ENCODE measurements at regions not wholly inside any gene's neighbourhood (a gene's known extent, or its start where the extent isn't known, plus 50 kb on each side); places are given as distances from the start of the nearest gene placed in this dataset.
A peak's percentile ranks its signal among the peaks of the same experiment; 100 is the strongest.
"Not testable (repeated sequence)": the region's sequence is repeated elsewhere in the genome, so short reads cannot be mapped to it uniquely, and the experiment has no call there.

DNA sequence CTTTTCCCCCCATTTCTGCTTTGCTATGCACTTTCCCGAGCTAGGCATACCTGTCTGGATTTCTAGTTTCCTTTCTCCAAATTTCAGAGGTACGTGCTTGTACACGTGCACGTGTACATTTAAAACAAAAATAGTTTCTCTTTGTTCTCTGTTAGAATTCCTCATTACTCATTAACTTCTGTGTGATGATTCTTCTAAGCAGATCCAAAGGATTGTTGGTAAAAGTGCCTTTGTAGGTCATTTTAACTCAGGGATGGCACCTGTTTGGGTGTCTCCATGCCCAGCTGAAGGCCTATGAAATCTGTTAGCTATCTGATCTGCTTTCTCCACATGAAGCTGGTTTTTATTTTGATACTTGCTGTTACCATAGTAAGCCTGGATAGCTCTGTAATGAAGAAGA is 264.3 kb downstream of the LPIN1 start:
- Histone ChIP-seq H3K36me3 (no peaks in the 10 kb centered on the region), H3K9me3 (no peaks in the 10 kb centered on the region), H3K27ac (no peak overlapping the region), H3K27me3 (no peaks in the 10 kb centered on the region), H3K4me1 (peaks cover 5% of the 10 kb centered on the region), H3K4me3 (no peak overlapping the region)
- intact Hi-C loops (cut with DNase I): no loop called here
- DNase-seq (no peak), ATAC-seq (no peak)
- TF ChIP-seq, protein P1, sequence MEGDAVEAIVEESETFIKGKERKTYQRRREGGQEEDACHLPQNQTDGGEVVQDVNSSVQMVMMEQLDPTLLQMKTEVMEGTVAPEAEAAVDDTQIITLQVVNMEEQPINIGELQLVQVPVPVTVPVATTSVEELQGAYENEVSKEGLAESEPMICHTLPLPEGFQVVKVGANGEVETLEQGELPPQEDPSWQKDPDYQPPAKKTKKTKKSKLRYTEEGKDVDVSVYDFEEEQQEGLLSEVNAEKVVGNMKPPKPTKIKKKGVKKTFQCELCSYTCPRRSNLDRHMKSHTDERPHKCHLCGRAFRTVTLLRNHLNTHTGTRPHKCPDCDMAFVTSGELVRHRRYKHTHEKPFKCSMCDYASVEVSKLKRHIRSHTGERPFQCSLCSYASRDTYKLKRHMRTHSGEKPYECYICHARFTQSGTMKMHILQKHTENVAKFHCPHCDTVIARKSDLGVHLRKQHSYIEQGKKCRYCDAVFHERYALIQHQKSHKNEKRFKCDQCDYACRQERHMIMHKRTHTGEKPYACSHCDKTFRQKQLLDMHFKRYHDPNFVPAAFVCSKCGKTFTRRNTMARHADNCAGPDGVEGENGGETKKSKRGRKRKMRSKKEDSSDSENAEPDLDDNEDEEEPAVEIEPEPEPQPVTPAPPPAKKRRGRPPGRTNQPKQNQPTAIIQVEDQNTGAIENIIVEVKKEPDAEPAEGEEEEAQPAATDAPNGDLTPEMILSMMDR (IDR thresholded peaks at IDR 0.05): no peak

DNA sequence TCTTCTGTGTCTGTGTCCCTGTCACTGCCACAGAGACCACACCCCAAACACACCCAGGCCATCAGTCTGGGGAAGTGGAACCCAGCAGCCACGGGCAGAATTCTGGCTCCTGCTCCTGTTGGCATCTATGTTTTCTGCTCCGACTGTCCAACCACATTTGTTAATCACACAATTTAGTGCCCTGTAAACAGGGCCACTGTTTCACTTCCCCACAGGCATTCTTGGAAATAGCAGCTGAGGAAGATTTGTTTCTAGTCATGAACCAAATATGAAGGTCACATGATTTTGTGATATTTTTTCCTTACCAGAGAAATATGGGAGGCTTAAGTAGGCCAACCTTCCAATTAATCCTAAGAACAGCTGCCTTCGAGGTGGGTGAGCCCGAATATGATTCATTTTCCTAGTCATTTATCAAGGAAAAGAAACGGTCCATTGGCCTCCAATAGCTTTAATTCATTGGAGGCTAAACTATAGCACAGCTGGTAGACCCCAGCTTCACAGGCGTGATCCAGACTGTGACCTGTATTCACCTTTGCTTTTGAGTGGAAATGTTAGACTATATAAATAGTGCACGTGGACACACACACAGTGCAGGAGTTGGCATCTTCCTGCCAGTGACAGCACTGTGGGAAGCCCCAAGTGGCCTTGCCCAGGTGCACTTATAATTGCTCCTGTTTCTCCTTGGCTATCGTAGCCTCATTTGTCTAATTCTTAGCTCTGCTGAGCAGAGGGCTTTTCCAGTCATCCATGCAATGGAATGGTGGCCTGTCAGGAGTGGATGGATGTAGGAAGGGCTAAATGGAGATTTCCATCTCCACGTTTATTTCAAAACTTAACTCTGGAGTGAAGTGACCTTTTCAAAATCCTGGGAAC is 267.9 kb downstream of the LPIN1 start:
- Histone ChIP-seq H3K27ac (no peak overlapping the region), H3K4me1 (no peaks in the 10 kb centered on the region), H3K27me3 (no peaks in the 10 kb centered on the region), H3K4me3 (no peak overlapping the region), H3K9me3 (no peaks in the 10 kb centered on the region), H3K36me3 (no peaks in the 10 kb centered on the region)
- TF ChIP-seq, protein P1 (IDR thresholded peaks at IDR 0.05): no peak
- DNase-seq (no peak), ATAC-seq (peak; percentile 77)
- intact Hi-C loops (cut with DNase I): no loop called here

DNA sequence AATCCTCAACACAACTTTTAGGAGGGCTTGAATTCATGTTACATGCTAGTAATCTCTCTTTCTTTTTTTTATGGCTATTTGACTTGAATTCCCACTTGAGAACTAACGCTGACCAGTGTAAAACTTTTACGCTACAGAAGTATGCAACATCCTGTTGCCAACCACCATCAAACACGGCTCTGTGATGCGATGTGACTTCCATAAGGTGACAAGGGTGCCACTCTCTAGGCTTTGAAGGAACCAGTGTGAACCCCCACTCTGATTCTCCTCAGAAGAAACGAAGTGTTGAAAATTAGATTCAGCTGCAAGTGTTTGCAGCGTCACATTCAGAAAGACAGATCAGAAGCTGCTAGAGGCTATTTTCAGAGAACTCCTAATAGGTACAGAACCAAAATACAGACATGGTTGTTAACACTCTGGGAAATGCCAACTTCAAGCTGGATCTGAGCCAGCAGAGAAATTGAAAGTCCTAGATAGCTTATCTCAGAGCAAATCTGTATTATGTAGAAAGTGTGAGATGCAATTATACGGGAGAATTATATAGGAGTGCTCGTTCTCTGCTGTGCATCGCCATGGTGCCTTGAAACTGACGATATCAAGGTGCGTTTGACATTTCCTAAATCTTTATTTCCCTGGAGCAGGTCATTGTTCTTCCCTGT is 271.2 kb downstream of the LPIN1 start:
- intact Hi-C loops (cut with DNase I): no loop called here
- Histone ChIP-seq H3K27ac (no peak overlapping the region), H3K4me3 (no peak overlapping the region), H3K4me1 (no peaks in the 10 kb centered on the region), H3K36me3 (no peaks in the 10 kb centered on the region), H3K9me3 (peaks cover 9% of the 10 kb centered on the region), H3K27me3 (no peaks in the 10 kb centered on the region)
- no peak for DNase-seq
- TF ChIP-seq, protein P1 (IDR thresholded peaks at IDR 0.05): no peak
- no peak for ATAC-seq

DNA sequence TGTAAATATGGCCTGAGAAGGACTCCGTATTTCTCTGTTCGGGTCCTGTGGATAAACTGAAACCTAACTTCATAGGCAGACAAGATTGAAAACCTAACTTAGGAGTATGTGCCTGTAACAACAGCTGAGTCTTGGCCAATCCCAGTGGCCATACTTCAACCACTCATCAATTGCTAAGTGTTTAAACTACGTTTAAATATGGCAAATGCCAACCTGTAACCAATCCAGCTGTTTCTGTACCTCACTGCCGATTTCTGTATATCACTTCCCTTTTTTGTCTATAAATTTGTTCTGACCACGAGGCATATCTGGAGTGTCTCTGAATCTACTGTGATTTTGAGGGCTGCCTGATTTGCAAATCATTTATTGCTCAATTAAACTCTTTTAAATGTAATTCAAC is 272.3 kb downstream of the LPIN1 start:
- H3K4me1 ChIP-seq; intact Hi-C loops (cut with DNase I); H3K4me3 ChIP-seq; H3K27me3 ChIP-seq; ATAC-seq; H3K36me3 ChIP-seq; H3K9me3 ChIP-seq; H3K27ac ChIP-seq; DNase-seq: not testable (repeated sequence)

DNA sequence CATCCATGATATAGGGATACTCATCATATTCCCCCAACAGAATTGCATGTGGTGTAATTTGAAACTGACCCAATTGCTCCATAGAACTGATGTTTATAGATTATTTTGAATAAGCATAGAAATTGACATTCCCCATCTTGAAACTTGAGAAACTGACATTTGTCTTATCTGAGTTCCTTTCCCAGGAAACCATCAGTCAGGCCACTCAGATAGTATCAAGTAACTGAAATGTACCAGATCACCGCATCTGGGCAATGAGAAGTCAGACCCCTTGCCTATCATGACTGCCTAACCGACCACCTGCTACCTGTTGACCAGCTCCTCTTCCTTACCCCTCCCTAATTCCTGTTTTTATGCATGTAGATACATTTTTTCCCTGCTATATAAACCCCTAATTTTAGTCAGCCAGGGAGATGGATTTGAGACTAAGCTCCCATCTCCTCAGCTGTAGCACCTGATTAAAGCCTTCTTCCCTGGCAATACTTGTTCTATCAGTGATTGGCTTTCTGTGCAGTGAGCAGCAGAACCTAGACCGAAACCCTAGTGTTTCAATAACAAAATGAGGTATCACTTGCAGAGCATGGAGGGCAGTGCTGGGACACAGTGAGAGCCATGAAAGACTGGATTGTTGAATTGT is 274.5 kb downstream of the LPIN1 start:
- no peak for DNase-seq
- TF ChIP-seq, protein P1 (IDR thresholded peaks at IDR 0.05): no peak
- no peak for ATAC-seq
- H3K9me3 ChIP-seq: peaks cover 9% of the 10 kb centered on the region
- no peaks in the 10 kb centered on the region for H3K4me1 ChIP-seq
- no peaks in the 10 kb centered on the region for H3K27me3 ChIP-seq
- no peak overlapping the region for H3K4me3 ChIP-seq
- no peaks in the 10 kb centered on the region for H3K36me3 ChIP-seq
- H3K27ac ChIP-seq: no peak overlapping the region
- intact Hi-C loops (cut with DNase I): no loop called here

DNA sequence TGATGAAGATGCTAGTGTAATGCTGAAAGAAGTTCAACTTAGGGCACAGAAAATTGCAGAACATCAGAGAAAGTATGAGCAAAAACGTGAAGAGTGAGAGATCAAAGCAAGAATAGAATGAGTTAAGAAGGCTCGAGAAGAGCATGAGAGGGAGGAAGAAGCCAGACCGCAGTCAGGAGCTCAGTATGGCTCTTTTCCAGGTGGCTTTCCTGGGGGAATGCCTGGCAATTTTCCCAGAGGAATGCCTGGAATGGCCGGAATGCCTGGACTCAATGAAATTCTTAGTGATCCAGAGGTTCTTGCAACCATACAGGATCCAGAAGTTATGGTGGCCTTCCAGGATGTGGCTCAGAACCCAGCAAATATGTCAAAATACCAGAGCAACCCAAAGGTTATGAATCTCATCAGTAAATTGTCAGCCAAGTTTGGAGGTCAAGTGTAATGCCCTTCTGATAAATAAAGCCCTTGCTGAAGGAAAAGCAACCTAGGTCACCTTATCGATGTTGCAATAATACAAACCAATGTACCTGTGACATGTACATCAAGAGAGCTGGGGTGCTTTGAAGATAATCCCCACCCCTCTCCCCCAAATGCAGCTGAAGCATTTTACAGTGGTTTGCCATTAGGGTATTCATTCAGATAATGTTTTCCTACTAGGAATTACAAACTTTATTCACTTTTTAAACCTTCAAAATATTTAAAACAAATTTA is 277.9 kb downstream of the LPIN1 start:
- DNase-seq; intact Hi-C loops (cut with DNase I); H3K36me3 ChIP-seq; H3K27ac ChIP-seq; H3K4me1 ChIP-seq; ATAC-seq; H3K4me3 ChIP-seq; H3K9me3 ChIP-seq; H3K27me3 ChIP-seq: not testable (repeated sequence)
